ENCODE measurements at regions not wholly inside any gene's neighbourhood (a gene's known extent, or its start where the extent isn't known, plus 50 kb on each side); places are given as distances from the start of the nearest gene placed in this dataset.

- no peak for DNase-seq (ENCODE audit: low read depth, low spot score)
- BruUV-seq (replicated peaks): no TSS peak
- H3K4me3 ChIP-seq (ENCODE audit: low read depth in 2 of 2, low read length in 2 of 2): no peak overlapping the region
- ATAC-seq: no peak
- H3K27ac ChIP-seq (ENCODE audit: low read length): no peak overlapping the region
- ChIA-PET CTCF (no interaction called here), POLR2A (no interaction called here)
- in situ Hi-C loops (cut with HindIII; ENCODE audit: low pct_unique_long_range_greater_than_20kb, low sequenced_read_pairs): no loop called here
- H3K27me3 ChIP-seq (ENCODE audit: control insufficient read depth, insufficient read depth, low read length): peaks cover 10% of the 10 kb centered on the region; the same call in 1 of the 2 replicates
- no peaks in the 10 kb centered on the region for H3K4me1 ChIP-seq (ENCODE audit: control insufficient read depth, insufficient read depth, low read length)
- TF ChIP-seq, protein P1, sequence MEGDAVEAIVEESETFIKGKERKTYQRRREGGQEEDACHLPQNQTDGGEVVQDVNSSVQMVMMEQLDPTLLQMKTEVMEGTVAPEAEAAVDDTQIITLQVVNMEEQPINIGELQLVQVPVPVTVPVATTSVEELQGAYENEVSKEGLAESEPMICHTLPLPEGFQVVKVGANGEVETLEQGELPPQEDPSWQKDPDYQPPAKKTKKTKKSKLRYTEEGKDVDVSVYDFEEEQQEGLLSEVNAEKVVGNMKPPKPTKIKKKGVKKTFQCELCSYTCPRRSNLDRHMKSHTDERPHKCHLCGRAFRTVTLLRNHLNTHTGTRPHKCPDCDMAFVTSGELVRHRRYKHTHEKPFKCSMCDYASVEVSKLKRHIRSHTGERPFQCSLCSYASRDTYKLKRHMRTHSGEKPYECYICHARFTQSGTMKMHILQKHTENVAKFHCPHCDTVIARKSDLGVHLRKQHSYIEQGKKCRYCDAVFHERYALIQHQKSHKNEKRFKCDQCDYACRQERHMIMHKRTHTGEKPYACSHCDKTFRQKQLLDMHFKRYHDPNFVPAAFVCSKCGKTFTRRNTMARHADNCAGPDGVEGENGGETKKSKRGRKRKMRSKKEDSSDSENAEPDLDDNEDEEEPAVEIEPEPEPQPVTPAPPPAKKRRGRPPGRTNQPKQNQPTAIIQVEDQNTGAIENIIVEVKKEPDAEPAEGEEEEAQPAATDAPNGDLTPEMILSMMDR (IDR thresholded peaks at IDR 0.05): no peak
- TF ChIP-seq, protein P2, sequence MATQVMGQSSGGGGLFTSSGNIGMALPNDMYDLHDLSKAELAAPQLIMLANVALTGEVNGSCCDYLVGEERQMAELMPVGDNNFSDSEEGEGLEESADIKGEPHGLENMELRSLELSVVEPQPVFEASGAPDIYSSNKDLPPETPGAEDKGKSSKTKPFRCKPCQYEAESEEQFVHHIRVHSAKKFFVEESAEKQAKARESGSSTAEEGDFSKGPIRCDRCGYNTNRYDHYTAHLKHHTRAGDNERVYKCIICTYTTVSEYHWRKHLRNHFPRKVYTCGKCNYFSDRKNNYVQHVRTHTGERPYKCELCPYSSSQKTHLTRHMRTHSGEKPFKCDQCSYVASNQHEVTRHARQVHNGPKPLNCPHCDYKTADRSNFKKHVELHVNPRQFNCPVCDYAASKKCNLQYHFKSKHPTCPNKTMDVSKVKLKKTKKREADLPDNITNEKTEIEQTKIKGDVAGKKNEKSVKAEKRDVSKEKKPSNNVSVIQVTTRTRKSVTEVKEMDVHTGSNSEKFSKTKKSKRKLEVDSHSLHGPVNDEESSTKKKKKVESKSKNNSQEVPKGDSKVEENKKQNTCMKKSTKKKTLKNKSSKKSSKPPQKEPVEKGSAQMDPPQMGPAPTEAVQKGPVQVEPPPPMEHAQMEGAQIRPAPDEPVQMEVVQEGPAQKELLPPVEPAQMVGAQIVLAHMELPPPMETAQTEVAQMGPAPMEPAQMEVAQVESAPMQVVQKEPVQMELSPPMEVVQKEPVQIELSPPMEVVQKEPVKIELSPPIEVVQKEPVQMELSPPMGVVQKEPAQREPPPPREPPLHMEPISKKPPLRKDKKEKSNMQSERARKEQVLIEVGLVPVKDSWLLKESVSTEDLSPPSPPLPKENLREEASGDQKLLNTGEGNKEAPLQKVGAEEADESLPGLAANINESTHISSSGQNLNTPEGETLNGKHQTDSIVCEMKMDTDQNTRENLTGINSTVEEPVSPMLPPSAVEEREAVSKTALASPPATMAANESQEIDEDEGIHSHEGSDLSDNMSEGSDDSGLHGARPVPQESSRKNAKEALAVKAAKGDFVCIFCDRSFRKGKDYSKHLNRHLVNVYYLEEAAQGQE (IDR thresholded peaks at IDR 0.05; ENCODE audit: insufficient read depth in 1 of 2, low read depth in 2 of 2, low read length in 1 of 2): no peak
- TF ChIP-seq POLR2AphosphoS5 (IDR thresholded peaks at IDR 0.05; ENCODE audit: low read depth, low read length) (no peak), SIN3A (IDR thresholded peaks at IDR 0.05; ENCODE audit: borderline replicate concordance, insufficient read depth, low read depth, low read length) (no peak), TCF7L2 (IDR thresholded peaks at IDR 0.05; ENCODE audit: low read depth, low read length) (no peak)
- no peaks in the 10 kb centered on the region for H3K9me3 ChIP-seq (ENCODE audit: control insufficient read depth, insufficient read depth, low read depth, low read length)
- intact Hi-C loops (cut with micrococcal nuclease; ENCODE audit: unreplicated experiment): no loop called here
- no peaks in the 10 kb centered on the region for H3K36me3 ChIP-seq (ENCODE audit: control insufficient read depth, insufficient read depth, low read length)
Measured at GRCh38 chr10:47121336-47121735, 178.7 kb upstream of the GDF10 start.

- no TSS peak for BruUV-seq (replicated peaks)
Measured at GRCh38 chr10:47123716-47124288, 176.2 kb upstream of the GDF10 start.

DNA sequence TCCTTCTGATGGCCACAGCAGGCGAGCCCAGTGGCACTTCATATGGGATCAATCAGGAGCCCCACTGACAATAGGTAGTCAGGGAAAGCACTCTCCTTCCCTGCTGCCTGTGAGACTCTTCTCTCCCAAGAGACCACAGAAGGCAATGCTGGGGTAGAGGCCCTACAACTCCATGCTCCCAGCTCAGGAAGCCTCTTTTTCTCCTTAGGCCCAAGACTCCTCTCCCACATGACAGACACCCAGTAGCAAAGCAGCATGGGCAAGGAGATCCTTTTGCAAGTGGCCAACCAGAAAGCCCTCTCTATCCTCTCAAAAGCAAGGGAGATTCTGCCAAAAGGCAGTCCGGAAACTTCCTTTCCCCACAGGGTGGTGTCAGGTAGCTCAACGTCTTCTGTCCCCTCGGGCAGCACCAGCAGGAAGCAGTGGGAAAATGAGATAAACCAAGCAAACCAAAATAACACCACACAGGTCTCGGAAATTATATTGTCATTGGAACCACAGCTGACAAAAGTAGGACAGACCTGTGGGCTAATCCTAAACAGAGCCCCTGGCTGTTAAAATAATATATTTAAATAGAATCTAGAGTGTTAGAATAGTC, 172.7 kb upstream of the GDF10 start:
- H3K4me3 ChIP-seq (ENCODE audit: low read depth in 2 of 2, low read length in 2 of 2): no peak overlapping the region
- intact Hi-C loops (cut with micrococcal nuclease; ENCODE audit: unreplicated experiment): no loop called here
- no peak for DNase-seq (ENCODE audit: low read depth, low spot score)
- H3K9me3 ChIP-seq (ENCODE audit: control insufficient read depth, insufficient read depth, low read depth, low read length): no peaks in the 10 kb centered on the region
- no peaks in the 10 kb centered on the region for H3K27me3 ChIP-seq (ENCODE audit: control insufficient read depth, insufficient read depth, low read length)
- BruUV-seq (replicated peaks): no TSS peak
- H3K36me3 ChIP-seq (ENCODE audit: control insufficient read depth, insufficient read depth, low read length): no peaks in the 10 kb centered on the region
- no peak for ATAC-seq
- H3K4me1 ChIP-seq (ENCODE audit: control insufficient read depth, insufficient read depth, low read length): no peaks in the 10 kb centered on the region
- CTCF ChIA-PET: no interaction called here
- H3K27ac ChIP-seq (ENCODE audit: low read length): no peak overlapping the region
- POLR2A ChIA-PET: no interaction called here
- in situ Hi-C loops (cut with HindIII; ENCODE audit: low pct_unique_long_range_greater_than_20kb, low sequenced_read_pairs): no loop called here
- TF ChIP-seq, protein P1 (IDR thresholded peaks at IDR 0.05): no peak
- TF ChIP-seq POLR2AphosphoS5 (IDR thresholded peaks at IDR 0.05; ENCODE audit: low read depth, low read length) (no peak), TCF7L2 (IDR thresholded peaks at IDR 0.05; ENCODE audit: low read depth, low read length) (no peak), SIN3A (IDR thresholded peaks at IDR 0.05; ENCODE audit: borderline replicate concordance, insufficient read depth, low read depth, low read length) (no peak)
- TF ChIP-seq, protein P2 (IDR thresholded peaks at IDR 0.05; ENCODE audit: insufficient read depth in 1 of 2, low read depth in 2 of 2, low read length in 1 of 2): no peak

More at GRCh38 chr10:47123716-47124288, 176.2 kb upstream of the GDF10 start:
- CTCF ChIA-PET: interaction anchor here (0.5 kb wide), 1 partner anchor 97 kb away, joined by 3 read pairs; no protein-coding TSS in a partner anchor
- in situ Hi-C loops (cut with HindIII; ENCODE audit: low pct_unique_long_range_greater_than_20kb, low sequenced_read_pairs): no loop called here
- H3K9me3 ChIP-seq (ENCODE audit: control insufficient read depth, insufficient read depth, low read depth, low read length): no peaks in the 10 kb centered on the region
- 0 out of 2 replicates have a peak, but pooled peaks cover 4% of the 10 kb centered on the region for H3K27me3 ChIP-seq (ENCODE audit: control insufficient read depth, insufficient read depth, low read length)
- H3K4me1 ChIP-seq (ENCODE audit: control insufficient read depth, insufficient read depth, low read length): no peaks in the 10 kb centered on the region
- POLR2A ChIA-PET: no interaction called here
- H3K4me3 ChIP-seq (ENCODE audit: low read depth in 2 of 2, low read length in 2 of 2): no peak overlapping the region
- H3K36me3 ChIP-seq (ENCODE audit: control insufficient read depth, insufficient read depth, low read length): no peaks in the 10 kb centered on the region
- H3K27ac ChIP-seq (ENCODE audit: low read length): no peak overlapping the region
- no peak for DNase-seq (ENCODE audit: low read depth, low spot score)
- intact Hi-C loops (cut with micrococcal nuclease; ENCODE audit: unreplicated experiment): no loop called here
- TF ChIP-seq TCF7L2 (IDR thresholded peaks at IDR 0.05; ENCODE audit: low read depth, low read length) (no peak), SIN3A (IDR thresholded peaks at IDR 0.05; ENCODE audit: borderline replicate concordance, insufficient read depth, low read depth, low read length) (no peak), POLR2AphosphoS5 (IDR thresholded peaks at IDR 0.05; ENCODE audit: low read depth, low read length) (no peak)
- no peak for ATAC-seq
